ENCODE measurements at regions not wholly inside any gene's neighbourhood (a gene's known extent, or its start where the extent isn't known, plus 50 kb on each side); places are given as distances from the start of the nearest gene placed in this dataset.

GRCh38 chr5:119919279-119919678 lies 289.9 kb downstream of the FAM170A start:
- no peak for TF ChIP-seq EP300 (IDR thresholded peaks at IDR 0.05)
- no peak for TF ChIP-seq POLR2AphosphoS5 (IDR thresholded peaks at IDR 0.05)
- TF ChIP-seq, protein P1, sequence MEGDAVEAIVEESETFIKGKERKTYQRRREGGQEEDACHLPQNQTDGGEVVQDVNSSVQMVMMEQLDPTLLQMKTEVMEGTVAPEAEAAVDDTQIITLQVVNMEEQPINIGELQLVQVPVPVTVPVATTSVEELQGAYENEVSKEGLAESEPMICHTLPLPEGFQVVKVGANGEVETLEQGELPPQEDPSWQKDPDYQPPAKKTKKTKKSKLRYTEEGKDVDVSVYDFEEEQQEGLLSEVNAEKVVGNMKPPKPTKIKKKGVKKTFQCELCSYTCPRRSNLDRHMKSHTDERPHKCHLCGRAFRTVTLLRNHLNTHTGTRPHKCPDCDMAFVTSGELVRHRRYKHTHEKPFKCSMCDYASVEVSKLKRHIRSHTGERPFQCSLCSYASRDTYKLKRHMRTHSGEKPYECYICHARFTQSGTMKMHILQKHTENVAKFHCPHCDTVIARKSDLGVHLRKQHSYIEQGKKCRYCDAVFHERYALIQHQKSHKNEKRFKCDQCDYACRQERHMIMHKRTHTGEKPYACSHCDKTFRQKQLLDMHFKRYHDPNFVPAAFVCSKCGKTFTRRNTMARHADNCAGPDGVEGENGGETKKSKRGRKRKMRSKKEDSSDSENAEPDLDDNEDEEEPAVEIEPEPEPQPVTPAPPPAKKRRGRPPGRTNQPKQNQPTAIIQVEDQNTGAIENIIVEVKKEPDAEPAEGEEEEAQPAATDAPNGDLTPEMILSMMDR (IDR thresholded peaks at IDR 0.05) = no peak
- TF ChIP-seq POLR2A (IDR thresholded peaks at IDR 0.05) = no peak
